ENCODE measurements at regions not wholly inside any gene's neighbourhood (a gene's known extent, or its start where the extent isn't known, plus 50 kb on each side); places are given as distances from the start of the nearest gene placed in this dataset.
"Not testable (repeated sequence)": the region's sequence is repeated elsewhere in the genome, so short reads cannot be mapped to it uniquely, and the experiment has no call there.

DNA sequence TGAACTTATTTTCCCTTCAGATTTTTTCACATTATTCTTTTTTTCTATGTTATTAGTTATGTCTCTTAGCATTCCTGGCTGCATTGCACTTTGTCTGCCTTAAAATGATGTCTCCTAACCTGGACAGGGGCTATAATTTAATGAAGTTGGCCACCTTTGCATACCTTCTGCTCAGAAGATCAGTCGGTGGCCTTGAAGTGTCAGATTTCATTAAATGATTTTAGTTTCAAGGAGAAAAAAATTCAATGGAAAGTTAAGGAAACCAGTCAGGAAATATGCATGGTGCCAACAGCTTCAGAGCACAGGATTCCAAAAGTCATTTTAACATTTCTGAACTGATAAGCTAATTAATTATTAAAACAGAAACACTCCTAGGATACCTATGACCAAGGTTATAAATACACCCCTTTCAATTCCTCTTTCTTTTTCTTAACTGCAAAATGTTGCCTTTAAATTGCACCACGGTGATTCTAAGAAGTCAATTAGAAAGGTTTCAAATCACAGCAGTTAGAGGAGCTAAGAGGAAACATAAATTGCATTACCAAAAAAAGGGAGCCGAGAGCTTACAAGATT, 533.4 kb downstream of the KCNJ2 start:
- DNase-seq (ENCODE audit: low read depth in 2 of 2) = no peak

DNA sequence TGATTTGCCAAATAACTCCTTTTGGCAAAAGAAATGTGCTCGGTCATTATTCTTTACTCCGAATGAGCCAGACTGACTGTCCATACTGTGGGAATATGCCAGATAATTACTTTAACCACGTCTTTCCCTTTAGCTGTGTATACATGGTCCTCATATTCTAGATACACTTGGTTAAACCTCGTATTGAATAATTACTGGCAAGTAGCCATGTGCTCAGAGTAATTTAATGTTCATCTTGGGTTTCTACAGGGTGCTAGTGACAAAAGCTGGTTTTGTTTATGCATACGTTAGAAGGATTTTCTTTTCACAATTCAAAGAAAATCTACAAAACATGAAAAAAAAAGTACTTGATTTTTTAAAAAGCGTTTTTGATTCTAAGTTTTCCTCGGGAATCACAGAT, 540.3 kb downstream of the KCNJ2 start:
- no peak for DNase-seq (ENCODE audit: low read depth in 2 of 2)

DNA sequence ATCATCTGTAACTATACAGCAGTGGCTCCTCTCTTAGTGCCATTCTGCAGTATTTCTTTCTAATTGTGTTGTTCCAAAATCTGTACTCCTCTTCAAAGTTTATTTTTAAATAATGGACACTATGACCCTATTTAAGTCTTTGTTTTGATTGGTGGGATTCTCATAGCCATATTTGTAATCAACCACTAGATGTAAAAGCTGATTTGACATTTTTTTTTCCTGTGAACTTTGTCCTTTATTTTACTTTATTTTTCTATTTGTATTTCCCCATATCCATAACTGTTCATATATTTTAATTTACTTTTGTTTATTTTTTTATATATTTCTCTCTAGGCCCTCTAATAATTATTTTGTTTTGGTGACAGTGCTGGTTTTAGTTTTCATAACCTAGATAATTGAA, 544.4 kb downstream of the KCNJ2 start:
- no peak for DNase-seq (ENCODE audit: low read depth in 2 of 2)

DNA sequence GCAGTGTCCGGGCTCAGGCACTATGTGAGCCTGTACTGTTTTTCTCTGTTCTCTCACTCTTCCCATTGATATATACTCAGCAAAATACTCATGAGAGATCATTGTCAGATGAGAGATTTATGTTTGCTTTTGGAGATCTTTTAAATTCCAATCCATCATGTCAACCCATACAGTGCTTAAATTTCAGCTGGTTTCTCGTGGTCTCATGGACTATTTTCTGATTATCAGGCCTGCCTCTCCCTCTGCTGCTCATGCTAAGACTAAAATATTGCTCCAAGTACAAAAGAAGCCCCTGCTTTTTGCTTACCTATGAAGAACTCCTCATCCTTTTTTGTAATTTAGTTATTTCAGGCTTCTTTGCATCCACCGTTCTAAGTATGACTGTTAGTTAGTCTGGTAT, 547.2 kb downstream of the KCNJ2 start:
- DNase-seq (ENCODE audit: low read depth in 2 of 2) = no peak

DNA sequence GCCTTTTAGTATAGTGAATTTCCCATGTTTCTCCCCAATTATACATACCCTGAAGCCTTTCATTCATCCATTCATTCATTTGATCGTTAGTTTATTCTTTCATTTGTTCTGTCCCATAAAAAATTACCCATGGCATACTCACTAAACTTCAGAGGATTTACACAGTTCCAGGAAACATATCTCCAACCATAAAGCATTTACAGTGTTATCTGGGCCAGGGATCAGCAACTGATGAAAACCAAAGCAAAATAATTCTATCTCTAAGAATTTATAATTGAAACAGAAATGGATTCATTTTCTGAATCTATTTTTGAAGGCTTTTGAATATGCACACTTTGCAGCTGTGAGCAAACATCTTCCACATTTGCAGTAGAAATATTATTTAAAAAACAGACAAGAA, 547.7 kb downstream of the KCNJ2 start:
- no peak for DNase-seq (ENCODE audit: low read depth in 2 of 2)

DNA sequence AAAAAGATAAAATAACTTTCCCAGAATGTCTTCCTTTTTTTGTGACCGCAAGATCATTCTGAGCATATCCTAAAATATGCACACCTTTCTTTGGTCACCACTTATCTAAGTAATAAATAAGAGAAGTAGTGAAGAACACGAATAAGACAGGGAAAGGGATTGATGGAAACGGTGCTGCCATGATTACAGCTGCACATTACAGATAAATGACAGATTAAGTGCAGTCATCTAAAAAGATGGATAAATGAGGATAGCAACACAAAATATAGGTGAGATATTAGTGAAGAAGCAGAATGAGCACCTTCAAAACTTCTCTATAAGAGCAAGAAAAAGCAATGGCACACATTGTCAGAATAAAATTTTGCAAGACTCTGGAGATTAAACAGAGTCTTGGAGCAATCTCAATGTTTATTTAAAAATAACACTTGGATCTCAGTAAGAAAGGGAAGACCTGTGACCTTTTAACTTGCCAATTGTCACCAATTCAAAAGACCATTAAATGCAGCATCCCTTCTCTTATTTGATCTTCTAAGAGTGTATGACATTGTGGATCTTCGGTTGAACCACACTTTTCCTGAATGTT, 567.1 kb downstream of the KCNJ2 start:
- DNase-seq (ENCODE audit: low read depth in 2 of 2) = no peak

DNA sequence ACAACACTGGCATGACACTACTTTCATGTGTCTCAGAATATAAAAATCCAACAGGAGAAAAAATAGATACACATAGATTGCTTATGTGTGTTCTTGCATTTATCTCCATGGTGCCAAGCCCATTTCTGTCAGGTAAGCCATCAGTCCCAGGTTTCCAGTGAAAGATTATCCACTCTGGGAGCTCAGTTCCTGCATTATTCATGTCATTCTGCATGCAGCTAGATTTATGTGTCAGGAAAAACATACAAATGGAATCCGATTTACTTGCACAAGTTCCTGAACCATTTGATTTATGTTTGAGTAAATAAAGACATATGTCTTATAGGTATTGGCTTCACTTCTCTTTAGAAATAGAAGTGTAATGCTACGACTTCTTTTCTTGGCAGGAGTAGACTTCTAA, 569.7 kb downstream of the KCNJ2 start:
- DNase-seq (ENCODE audit: low read depth in 2 of 2) = no peak

DNA sequence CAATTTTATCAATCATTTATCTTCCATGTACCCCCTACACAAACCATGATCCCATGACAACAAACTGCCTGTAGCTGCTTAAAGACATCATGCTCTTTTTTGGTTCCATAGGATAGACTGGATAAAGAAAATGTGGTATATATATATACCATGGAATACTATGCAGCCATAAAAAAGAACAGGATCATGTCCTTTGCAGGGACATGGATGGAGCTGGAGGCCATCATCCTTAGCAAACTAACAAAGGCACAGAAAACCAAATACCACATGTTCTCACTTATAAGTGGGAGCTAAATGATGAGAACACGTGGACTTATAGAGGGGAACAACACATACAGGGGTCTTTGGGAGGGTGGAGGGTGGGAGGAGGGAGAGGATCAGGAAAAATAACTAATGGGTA, 577.2 kb downstream of the KCNJ2 start:
- DNase-seq (ENCODE audit: low read depth in 2 of 2) = not testable (repeated sequence)

DNA sequence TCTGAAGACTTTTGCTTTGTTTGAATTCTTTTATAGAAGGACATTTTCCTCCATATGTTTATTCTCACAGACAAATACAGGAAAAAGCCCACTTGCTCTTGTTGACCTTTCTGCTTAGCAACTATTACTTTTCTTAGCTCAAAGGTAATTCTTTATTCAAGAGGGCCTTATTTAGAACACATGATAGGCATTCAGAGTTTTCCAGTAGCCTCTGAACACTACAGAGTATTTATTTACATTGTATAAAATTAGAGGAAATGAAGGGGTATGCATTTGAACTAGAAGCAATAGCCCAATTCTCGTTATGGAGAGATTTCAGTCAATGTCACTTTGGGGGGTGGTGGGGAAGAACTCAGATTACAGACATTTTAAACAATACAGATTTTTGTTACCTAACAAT, 581.7 kb downstream of the KCNJ2 start:
- DNase-seq (ENCODE audit: low read depth in 2 of 2) = no peak

DNA sequence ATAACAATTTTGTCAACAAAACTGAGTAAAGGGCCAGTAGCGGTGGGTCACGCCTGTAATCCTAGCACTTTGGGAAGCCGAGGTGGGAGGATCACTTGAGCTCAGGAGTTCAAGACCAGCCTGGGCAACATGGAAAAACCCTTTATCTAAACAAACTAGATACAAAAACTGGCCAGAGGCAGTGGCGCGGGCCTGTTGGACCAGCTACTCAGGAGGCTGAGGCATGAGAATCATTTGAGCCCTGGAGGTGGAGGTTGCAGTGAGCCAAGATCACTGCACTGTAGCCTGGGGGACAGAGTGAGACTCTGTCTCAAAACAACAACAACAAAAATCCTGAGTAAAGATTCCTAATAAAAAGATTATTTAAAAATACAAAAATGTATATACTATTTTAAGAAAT, 583.1 kb downstream of the KCNJ2 start:
- not testable (repeated sequence) for DNase-seq (ENCODE audit: low read depth in 2 of 2)

DNA sequence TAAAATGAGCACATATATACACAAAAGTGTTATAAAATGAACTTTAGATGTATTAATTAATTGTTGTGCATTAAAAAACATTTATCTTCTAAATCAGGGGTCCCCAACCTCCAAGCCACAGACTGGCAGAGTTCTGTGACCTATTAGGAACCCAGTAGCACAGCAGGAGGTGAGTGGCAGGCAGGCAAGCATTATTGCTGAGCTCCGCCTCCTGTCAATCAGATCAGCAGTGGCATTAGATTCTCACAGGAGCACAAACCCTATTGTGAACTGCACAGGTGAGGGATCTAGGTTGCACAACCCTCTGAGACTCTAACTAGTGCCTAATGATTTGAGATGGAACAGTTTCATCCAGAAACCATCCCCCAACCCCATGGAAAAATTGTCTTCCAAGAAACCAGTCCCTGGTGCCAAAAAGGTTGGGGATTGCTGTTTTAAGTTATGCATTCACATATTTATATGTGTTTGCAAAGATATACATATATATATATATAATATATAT, 583.7 kb downstream of the KCNJ2 start:
- no peak for DNase-seq (ENCODE audit: low read depth in 2 of 2)

DNA sequence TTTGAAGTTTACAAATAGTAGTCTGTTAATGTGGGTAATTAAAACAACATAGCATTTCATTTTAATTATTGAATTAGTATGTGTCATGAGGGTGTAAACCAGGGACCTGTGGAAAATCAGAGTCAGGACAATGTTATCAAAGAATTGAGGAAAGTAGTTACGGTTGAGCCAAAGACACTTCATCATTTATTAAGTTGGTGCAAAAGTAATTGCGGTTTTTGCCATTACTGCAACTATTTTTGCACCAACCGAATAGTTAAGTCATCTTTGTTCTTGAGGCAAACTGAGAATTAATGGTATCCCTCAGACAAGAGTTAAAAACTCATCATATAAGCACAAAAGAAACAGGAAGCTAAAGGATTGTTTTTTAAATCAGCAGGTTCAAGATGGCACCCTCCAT, 593.7 kb downstream of the KCNJ2 start:
- no peak for DNase-seq (ENCODE audit: low read depth in 2 of 2)

DNA sequence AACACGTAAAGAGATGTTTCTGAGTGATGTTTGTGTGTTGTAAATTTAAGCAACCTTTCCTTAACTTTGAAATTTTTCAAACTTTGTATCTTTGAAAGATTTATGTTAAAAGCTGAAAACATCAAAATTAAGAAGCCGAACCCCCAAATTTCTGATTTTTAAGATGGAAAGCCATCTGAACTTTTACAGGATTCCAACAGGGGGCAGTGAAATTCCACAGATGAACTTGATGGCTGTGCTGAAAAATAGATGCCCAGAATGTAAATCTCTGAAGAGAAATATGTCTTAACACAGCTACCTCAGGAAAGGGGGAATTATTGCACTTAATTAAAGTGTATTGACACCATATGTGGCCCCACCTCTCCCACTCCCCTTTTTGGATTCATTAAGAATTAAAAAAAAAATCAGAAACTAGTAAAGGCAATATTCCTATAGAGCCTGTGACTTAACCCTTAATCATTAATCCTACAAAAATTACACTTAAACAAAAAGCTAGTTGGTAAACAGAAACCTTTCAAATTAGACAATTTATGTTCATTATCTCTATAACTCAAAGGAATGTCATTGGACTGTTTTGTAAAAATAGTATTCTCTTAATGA, 597.9 kb downstream of the KCNJ2 start:
- no peak for DNase-seq (ENCODE audit: low read depth in 2 of 2)

DNA sequence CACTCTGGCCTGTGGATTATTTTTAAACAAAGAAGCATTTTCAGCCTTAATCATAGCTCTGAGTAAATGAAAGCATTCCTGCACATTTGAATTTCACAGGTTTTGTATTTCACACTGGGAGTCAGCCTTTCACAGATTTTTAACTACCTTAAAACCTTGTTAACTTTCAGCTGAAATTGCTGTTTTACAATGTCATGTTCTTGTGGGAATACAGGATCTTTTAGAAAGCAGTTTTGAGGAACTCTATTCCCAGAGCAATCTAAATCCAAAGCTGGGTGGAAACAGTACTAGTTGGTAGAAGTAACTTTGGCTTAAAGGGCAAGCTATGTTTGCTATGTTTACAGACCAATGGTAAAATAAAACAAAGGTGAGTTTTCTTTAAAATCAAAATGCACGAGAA, 600.6 kb downstream of the KCNJ2 start:
- DNase-seq (ENCODE audit: low read depth in 2 of 2) = no peak

DNA sequence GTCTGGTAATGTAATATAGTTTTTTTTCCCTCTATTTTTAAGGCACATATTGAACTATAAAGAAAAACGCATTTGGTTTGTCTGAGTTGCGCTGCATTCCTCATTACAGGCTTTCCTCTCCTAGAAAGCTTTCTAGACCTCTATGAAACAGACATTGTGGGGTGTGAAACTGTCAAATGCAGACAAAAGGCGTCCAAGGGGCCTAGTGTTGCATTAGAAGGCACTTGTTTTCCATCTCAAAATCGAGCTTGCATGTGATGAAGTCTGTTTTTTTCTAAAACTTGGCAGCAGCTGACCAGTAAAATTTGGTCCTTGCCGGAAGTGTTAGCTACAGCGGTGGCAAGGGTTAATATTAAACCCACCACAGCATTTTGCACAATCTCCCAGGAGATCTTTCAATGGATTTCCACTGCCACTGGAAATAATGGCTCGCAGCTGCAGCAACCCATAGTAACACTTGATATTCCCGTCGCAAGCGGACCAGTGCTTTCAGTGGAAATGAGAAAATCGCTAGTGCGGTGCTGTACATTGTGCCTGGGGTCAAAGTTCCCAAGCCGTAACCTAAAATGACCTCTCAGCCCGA, 602.6 kb downstream of the KCNJ2 start:
- DNase-seq (ENCODE audit: low read depth in 2 of 2) = no peak

DNA sequence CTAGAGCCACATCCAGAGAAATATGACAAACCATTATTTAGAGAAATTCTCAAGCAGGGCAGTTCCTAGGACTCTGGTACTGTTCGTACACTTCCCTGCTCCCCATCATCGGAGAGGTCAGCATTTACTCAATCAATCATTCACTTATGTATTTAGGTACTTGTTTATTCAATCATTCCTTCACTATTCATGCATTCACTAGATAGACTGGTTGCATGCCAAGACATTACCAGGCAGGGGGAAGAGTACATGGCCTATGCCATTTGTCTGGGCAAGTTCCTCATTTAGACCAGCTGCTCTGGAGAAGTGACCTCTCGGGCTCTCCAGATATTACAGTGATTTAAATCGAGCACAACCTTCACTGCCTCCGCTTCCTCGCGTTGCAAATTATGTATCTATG, 603.4 kb downstream of the KCNJ2 start:
- DNase-seq (ENCODE audit: low read depth in 2 of 2) = no peak

DNA sequence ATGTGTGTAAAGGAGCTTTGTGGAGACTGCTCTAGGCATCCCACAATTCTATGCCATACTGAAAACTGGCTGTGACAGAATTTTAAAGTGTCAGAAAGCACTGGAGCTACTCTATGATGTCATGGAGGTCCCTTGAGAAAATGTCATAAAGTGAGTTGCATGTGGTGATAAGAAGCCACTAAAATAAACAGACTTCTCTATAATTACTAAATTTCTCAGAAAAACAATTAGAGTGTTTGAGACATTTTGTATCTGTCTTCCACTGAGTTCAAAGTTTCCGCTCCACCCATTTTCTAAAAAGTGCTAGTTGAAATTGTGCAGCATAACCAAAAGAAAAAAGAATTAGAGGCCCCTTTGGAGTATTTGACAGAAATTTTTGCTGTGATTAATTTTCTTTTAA, 603.9 kb downstream of the KCNJ2 start:
- DNase-seq (ENCODE audit: low read depth in 2 of 2) = no peak

DNA sequence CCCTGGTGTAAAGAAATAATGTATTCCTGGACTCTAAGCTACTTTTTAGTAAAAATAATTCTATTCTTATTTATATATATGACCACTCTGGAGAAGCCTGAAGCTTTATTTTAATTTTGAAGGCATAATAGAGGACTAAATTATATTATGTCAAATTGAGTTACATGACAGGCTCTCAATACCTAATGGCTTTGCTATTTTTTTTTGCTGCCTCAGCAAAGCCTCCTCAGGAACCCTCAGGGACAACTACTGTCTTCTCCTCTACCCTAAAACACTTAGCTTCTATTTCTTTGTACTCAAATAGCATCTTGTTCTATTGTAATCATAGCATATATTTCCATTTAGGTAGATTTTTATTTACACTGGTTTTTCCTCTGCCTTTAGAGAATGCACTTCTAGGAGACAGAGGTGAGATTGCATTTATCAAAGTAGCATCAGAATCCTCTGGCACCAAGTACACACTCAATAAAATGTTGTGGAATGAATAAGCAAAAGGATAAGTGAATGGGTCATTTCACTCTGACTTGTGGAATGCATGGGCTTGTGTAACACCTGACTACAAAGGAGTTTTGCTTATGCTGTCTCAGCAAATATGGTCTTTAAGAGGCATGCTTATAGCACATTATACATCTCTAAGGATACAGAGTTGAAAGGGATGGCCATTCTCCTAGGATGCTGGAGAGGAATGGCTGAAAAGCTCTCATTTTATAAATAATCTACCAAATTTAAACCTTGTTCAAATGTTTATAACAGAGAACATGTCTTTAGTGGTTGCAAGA, 605.2 kb downstream of the KCNJ2 start:
- DNase-seq (ENCODE audit: low read depth in 2 of 2) = no peak

DNA sequence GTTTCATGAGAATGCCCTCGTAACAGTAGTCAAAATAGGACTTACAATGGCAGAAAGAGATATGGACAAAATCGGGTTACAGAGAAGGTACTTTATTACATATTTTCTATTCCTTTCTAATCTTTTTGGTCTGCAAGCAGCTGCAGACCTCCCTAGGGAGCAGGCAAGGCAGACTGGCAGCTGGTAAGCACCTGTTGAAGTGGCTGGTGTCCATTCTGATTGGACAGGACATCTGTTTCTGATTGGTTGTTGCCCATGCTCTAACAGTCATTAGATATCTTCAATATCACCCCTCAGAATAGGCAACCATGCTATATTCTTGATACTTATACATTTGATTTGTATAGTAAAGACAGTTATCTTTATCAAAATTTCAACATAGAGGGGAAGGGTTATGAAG, 606.3 kb downstream of the KCNJ2 start:
- no peak for DNase-seq (ENCODE audit: low read depth in 2 of 2)

DNA sequence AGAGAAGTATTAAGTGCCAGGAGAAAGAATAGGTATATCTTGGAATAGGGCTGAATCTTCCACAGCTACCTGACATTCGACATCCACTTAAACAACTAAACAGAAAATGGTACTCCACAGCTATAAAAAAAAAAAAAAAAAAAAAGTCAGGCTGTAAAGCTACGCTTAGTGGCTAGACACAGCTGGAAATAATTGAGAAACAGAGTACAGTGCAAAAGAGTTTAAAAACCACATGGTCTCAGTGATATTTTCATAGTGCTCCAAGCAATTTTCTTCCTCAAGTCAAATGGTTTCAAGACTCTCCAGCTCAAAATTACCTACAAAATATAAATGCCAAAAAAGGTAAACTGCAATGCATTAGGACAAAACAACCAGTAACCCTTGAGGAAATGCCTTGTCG, 607.1 kb downstream of the KCNJ2 start:
- no peak for DNase-seq (ENCODE audit: low read depth in 2 of 2)

DNA sequence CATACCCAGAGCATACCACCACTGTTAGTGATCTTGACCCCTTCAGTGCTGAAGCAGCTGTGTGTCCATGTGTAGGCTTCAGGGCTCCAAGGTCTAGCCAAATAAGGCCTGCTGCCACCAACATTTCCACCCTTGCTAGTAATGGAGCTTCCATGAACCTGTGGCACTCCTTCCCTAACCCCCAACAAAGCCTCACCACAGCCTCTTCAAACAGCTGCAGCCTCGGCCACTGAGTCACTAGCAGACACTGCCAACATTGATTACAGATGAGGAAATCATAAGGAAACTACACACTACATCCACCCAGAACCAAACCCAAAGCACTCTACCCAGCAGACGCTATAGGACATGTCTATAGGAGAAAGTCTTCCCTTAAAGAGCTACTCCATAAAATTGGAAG, 610.7 kb downstream of the KCNJ2 start:
- no peak for DNase-seq (ENCODE audit: low read depth in 2 of 2)

DNA sequence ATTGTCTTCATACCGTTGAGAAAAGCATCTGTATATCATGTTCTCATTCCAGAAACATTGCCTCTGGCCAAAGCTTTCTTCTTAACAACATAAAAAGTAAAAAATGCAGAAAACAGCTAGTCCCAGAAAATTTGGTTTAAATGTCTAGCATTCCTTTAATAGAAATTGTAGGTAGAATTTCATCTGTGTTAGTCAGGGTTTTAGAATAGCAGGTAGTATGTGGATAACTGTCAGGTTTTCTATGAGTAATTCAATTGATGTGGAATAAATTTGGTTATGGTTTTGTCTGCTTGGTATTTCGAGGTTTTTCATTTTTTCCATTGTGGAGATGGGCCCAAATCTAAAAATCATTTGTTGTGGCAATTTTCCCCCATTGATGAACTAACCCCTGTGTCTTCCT, 616.7 kb downstream of the KCNJ2 start:
- no peak for DNase-seq (ENCODE audit: low read depth in 2 of 2)

Data from stimulated activated CD8-positive, alpha-beta memory T cell treated with anti-CD3 and anti-CD28 coated beads, Interleukin-15, amount 100 ng/mL, for 48 hours (primary cell).